ENCODE measurements at regions not wholly inside any gene's neighbourhood (a gene's known extent, or its start where the extent isn't known, plus 50 kb on each side); places are given as distances from the start of the nearest gene placed in this dataset.

DNA sequence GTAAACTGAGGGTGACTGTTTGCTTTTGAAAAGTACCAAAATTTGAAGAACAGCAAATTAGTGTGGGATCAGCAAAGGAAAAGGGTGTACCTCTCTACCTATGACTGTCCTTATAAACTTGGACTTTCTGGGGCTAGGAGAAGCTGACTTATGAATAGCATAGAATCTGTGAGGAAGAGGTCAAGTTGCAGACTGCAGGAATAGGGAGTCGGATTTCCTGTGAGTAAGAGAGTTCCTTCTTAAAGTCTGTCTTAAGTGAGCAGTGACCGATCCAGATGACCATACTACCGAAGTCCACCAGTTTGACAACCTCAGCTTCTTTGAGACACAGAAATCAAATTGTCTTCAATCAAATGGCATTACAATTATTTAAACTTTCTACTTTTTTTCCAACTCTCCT, 708.7 kb downstream of the UTRN start:
- Histone ChIP-seq H3K36me3 (no peaks in the 10 kb centered on the region), H3K9me3 (no peaks in the 10 kb centered on the region), H3K4me3 (no peak overlapping the region), H3K27me3 (no peaks in the 10 kb centered on the region), H3K4me1 (no peaks in the 10 kb centered on the region), H3K27ac (no peak overlapping the region), H3K9ac (ENCODE audit: low read depth in 2 of 2, low read length in 2 of 2) (no peak overlapping the region)
- TF ChIP-seq, protein P1, sequence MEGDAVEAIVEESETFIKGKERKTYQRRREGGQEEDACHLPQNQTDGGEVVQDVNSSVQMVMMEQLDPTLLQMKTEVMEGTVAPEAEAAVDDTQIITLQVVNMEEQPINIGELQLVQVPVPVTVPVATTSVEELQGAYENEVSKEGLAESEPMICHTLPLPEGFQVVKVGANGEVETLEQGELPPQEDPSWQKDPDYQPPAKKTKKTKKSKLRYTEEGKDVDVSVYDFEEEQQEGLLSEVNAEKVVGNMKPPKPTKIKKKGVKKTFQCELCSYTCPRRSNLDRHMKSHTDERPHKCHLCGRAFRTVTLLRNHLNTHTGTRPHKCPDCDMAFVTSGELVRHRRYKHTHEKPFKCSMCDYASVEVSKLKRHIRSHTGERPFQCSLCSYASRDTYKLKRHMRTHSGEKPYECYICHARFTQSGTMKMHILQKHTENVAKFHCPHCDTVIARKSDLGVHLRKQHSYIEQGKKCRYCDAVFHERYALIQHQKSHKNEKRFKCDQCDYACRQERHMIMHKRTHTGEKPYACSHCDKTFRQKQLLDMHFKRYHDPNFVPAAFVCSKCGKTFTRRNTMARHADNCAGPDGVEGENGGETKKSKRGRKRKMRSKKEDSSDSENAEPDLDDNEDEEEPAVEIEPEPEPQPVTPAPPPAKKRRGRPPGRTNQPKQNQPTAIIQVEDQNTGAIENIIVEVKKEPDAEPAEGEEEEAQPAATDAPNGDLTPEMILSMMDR (IDR thresholded peaks at IDR 0.05): no peak
- intact Hi-C loops (cut with DNase I): no loop called here
- DNase-seq: no peak

GRCh38 chr6:144997996-144998395, 712.9 kb downstream of the UTRN start:
- H3K9ac ChIP-seq (ENCODE audit: low read depth in 2 of 2, low read length in 2 of 2): no peak overlapping the region
- DNase-seq: no peak
- no peaks in the 10 kb centered on the region for H3K4me1 ChIP-seq
- no peaks in the 10 kb centered on the region for H3K9me3 ChIP-seq
- no peak overlapping the region for H3K4me3 ChIP-seq
- no peak overlapping the region for H3K27ac ChIP-seq
- intact Hi-C loops (cut with DNase I): no loop called here
- H3K27me3 ChIP-seq: no peaks in the 10 kb centered on the region
- no peaks in the 10 kb centered on the region for H3K36me3 ChIP-seq
- TF ChIP-seq, protein P1 (IDR thresholded peaks at IDR 0.05): no peak

DNA sequence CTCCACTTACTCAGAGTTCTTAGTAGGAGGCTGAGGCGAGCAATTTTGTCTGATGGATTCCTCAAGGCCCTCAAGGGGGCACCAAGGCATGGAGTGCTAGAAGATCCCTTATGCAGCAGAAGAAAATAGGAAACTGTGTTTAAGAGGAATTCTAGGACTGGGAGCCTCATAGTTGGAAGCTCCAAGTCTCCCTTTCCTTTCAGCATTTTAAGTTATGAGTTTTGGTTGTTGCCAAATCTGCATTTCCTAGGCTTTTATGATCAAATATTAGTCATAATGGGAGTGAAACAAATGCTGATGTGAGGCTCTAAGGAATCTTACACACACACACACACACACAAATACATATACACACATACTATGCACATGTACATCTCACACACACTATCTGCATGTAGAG, 714.0 kb downstream of the UTRN start:
- Histone ChIP-seq H3K4me3 (no peak overlapping the region), H3K9ac (ENCODE audit: low read depth in 2 of 2, low read length in 2 of 2) (no peak overlapping the region), H3K27me3 (no peaks in the 10 kb centered on the region), H3K4me1 (no peaks in the 10 kb centered on the region), H3K9me3 (no peaks in the 10 kb centered on the region), H3K36me3 (no peaks in the 10 kb centered on the region), H3K27ac (no peak overlapping the region)
- DNase-seq: no peak
- intact Hi-C loops (cut with DNase I): no loop called here
- TF ChIP-seq, protein P1 (IDR thresholded peaks at IDR 0.05): no peak

DNA sequence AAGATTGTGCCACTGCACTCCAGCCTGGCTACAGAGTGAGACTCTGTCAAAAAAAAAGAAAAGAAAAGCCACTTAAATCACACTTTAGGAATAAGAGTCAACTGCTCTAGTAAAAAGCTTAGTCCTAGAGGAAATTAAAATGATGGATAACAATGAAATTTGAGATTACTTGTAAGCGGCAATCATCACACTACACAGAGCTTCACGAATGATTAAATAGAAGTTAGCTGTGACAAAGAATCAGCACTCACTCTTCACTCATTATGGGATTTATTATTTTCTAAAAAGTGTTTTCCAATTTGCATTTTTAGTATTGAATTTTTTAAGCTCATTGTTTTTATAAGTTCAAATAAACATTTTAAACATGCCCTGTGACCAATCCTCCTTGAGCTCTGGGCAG, 718.0 kb downstream of the UTRN start:
- Histone ChIP-seq H3K9ac (ENCODE audit: low read depth in 2 of 2, low read length in 2 of 2) (no peak overlapping the region), H3K4me1 (no peaks in the 10 kb centered on the region), H3K9me3 (no peaks in the 10 kb centered on the region), H3K4me3 (no peak overlapping the region), H3K27ac (no peak overlapping the region), H3K27me3 (no peaks in the 10 kb centered on the region), H3K36me3 (no peaks in the 10 kb centered on the region)
- DNase-seq: no peak
- TF ChIP-seq, protein P1 (IDR thresholded peaks at IDR 0.05): no peak
- intact Hi-C loops (cut with DNase I): no loop called here

DNA sequence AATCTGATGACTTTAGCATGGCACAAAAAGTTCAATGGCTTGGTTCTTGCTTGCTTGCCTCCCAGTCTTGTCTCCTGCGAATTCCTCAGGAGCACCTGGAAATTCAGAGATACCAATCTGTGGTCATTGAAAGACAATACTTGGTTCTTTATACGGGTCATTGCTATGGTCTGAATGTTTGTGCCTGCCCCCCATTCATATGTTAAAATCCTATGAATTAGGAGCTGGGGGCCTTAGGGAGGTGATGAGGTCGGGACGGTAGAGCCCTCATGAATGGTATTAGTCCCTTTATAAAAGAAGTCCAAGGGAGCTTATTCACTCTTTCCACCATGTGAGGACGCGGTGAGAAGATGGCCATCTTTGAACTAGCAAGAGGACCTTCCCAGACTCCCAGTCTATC, 721.8 kb downstream of the UTRN start:
- H3K9ac ChIP-seq (ENCODE audit: low read depth in 2 of 2, low read length in 2 of 2): no peak overlapping the region
- H3K4me1 ChIP-seq: no peaks in the 10 kb centered on the region
- H3K36me3 ChIP-seq: no peaks in the 10 kb centered on the region
- H3K27ac ChIP-seq: no peak overlapping the region
- no peak for DNase-seq
- TF ChIP-seq, protein P1 (IDR thresholded peaks at IDR 0.05): no peak
- no peaks in the 10 kb centered on the region for H3K9me3 ChIP-seq
- H3K4me3 ChIP-seq: no peak overlapping the region
- intact Hi-C loops (cut with DNase I): no loop called here
- H3K27me3 ChIP-seq: no peaks in the 10 kb centered on the region

DNA sequence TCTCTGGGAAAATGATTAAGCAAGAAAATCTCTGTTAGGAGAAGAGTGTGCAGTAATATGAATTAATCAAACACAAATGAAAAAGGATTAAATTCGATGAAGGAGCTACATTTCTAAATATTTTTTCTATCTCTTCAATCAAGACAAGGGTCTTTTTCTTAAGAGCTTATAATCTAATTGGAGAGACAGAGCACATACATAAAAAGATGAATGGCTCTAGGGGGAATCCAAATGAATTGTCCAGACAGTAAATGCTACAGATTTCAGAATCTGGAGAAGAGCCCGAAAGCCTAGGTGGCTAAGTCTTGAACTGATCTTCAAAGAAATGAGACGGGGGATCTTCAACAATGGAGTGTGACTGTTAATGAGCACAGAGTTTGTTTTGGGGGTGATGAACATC, 723.6 kb downstream of the UTRN start:
- no peaks in the 10 kb centered on the region for H3K4me1 ChIP-seq
- no peaks in the 10 kb centered on the region for H3K9me3 ChIP-seq
- TF ChIP-seq, protein P1 (IDR thresholded peaks at IDR 0.05): no peak
- DNase-seq: no peak
- no peak overlapping the region for H3K27ac ChIP-seq
- intact Hi-C loops (cut with DNase I): no loop called here
- no peaks in the 10 kb centered on the region for H3K36me3 ChIP-seq
- no peak overlapping the region for H3K4me3 ChIP-seq
- no peak overlapping the region for H3K9ac ChIP-seq (ENCODE audit: low read depth in 2 of 2, low read length in 2 of 2)
- no peaks in the 10 kb centered on the region for H3K27me3 ChIP-seq
